Chondrocyte (in vitro differentiated cells): ENCODE measurements at regions not wholly inside any gene's neighbourhood (a gene's known extent, or its start where the extent isn't known, plus 50 kb on each side); places are given as distances from the start of the nearest gene placed in this dataset.

ENCODE experiments used
- DNase-seq: peaks from one replicate; pipeline ENCODE4 v3.0.0; 2021; ENCODE audit warnings: mixed read lengths, low spot score
- H3K27ac Mint-ChIP-seq: one replicate; pipeline ENCODE4 v1.8.0; 2021; ENCODE audit warnings: mild to moderate bottlenecking, moderate library complexity, mixed read lengths; ENCODE audit not compliant: unreplicated experiment
- H3K27me3 Mint-ChIP-seq: 2 replicates; pipeline ENCODE4 v1.8.0; 2021; ENCODE audit warnings: low read depth, mixed read lengths
- H3K36me3 Mint-ChIP-seq: 2 replicates; pipeline ENCODE4 v1.8.0; 2021; ENCODE audit warnings: low read depth, mixed read lengths
- H3K4me1 Mint-ChIP-seq: 2 replicates; pipeline ENCODE4 v1.8.0; 2021; ENCODE audit warnings: low read depth, mild to moderate bottlenecking, mixed read lengths
- H3K4me3 Mint-ChIP-seq: one replicate; pipeline ENCODE4 v1.8.0; 2021; ENCODE audit warnings: mild to moderate bottlenecking, moderate library complexity, mixed read lengths; ENCODE audit not compliant: unreplicated experiment
- H3K9me3 Mint-ChIP-seq: 2 replicates; pipeline ENCODE4 v1.8.0; 2021; ENCODE audit warnings: low read depth, mixed read lengths
- TF ChIP-seq, protein P1 (sequence below): fragments of 200-600 bp; sonication (generic); IDR thresholded peaks from 2 replicates; pipeline ENCODE4 v1.5.0; 2021; ENCODE audit warnings: antibody characterized with exemption, mild to moderate bottlenecking, moderate library complexity

- Mint-ChIP-seq H3K4me3 (no peak overlapping the region), H3K27ac (no peak overlapping the region), H3K9me3 (no peaks in the 10 kb centered on the region), H3K4me1 (peaks cover 6% of the 10 kb centered on the region), H3K36me3 (no peaks in the 10 kb centered on the region), H3K27me3 (no peaks in the 10 kb centered on the region)
- no peak for DNase-seq
- TF ChIP-seq, protein P1, sequence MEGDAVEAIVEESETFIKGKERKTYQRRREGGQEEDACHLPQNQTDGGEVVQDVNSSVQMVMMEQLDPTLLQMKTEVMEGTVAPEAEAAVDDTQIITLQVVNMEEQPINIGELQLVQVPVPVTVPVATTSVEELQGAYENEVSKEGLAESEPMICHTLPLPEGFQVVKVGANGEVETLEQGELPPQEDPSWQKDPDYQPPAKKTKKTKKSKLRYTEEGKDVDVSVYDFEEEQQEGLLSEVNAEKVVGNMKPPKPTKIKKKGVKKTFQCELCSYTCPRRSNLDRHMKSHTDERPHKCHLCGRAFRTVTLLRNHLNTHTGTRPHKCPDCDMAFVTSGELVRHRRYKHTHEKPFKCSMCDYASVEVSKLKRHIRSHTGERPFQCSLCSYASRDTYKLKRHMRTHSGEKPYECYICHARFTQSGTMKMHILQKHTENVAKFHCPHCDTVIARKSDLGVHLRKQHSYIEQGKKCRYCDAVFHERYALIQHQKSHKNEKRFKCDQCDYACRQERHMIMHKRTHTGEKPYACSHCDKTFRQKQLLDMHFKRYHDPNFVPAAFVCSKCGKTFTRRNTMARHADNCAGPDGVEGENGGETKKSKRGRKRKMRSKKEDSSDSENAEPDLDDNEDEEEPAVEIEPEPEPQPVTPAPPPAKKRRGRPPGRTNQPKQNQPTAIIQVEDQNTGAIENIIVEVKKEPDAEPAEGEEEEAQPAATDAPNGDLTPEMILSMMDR, result no peak
Observed at GRCh38 chr2:220348206-220348605, 720.8 kb downstream of the SLC4A3 start.

- no peak for DNase-seq
- TF ChIP-seq, protein P1, result no peak
Observed at GRCh38 chr2:220353897-220354296, 726.5 kb downstream of the SLC4A3 start.

GRCh38 chr2:220356076-220356475 lies 728.6 kb downstream of the SLC4A3 start:
- H3K27me3 Mint-ChIP-seq, result no peaks in the 10 kb centered on the region
- no peak for DNase-seq

More at GRCh38 chr2:220353897-220354296, 726.5 kb downstream of the SLC4A3 start:
- Mint-ChIP-seq H3K36me3 (no peaks in the 10 kb centered on the region), H3K4me1 (no peaks in the 10 kb centered on the region), H3K27ac (no peak overlapping the region), H3K4me3 (no peak overlapping the region), H3K27me3 (no peaks in the 10 kb centered on the region), H3K9me3 (no peaks in the 10 kb centered on the region)

GRCh38 chr2:220365023-220365422 lies 737.6 kb downstream of the SLC4A3 start:
- no peak for DNase-seq

More at GRCh38 chr2:220356076-220356475, 728.6 kb downstream of the SLC4A3 start:
- peaks cover 1% of the 10 kb centered on the region for H3K36me3 Mint-ChIP-seq
- no peak overlapping the region for H3K4me3 Mint-ChIP-seq
- no peaks in the 10 kb centered on the region for H3K4me1 Mint-ChIP-seq
- peaks cover 9% of the 10 kb centered on the region for H3K9me3 Mint-ChIP-seq
- no peak overlapping the region for H3K27ac Mint-ChIP-seq
- TF ChIP-seq, protein P1, result no peak

DNA sequence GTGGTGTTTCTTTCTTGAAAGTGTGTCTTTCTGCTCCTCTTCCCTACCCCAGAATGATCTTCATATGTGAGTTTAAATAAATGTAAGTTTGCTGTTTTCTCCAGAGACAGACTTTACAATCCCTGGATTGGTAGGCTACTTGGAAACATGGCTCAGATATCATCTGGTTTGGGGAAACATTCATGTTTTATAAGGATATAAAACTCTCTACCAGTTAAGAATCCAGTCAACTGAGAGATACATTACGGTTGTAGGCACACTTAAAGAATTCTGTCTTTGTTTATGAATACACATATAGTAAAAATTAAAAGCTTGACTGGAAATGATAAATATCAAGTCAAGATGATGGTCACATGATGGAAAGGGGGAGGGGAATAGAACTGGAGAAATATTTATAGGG lies 739.3 kb downstream of the SLC4A3 start:
- TF ChIP-seq, protein P1, result no peak
- peaks cover 13% of the 10 kb centered on the region for H3K4me1 Mint-ChIP-seq
- no peak overlapping the region for H3K27ac Mint-ChIP-seq
- H3K9me3 Mint-ChIP-seq, result peaks cover 11% of the 10 kb centered on the region
- no peak overlapping the region for H3K4me3 Mint-ChIP-seq
- peaks cover 1% of the 10 kb centered on the region for H3K36me3 Mint-ChIP-seq
- no peaks in the 10 kb centered on the region for H3K27me3 Mint-ChIP-seq
- DNase-seq, result no peak

More at GRCh38 chr2:220365023-220365422, 737.6 kb downstream of the SLC4A3 start:
- no peaks in the 10 kb centered on the region for H3K27me3 Mint-ChIP-seq
- H3K27ac Mint-ChIP-seq, result no peak overlapping the region
- H3K9me3 Mint-ChIP-seq, result peaks cover 15% of the 10 kb centered on the region
- H3K4me3 Mint-ChIP-seq, result no peak overlapping the region
- H3K4me1 Mint-ChIP-seq, result peaks cover 13% of the 10 kb centered on the region
- TF ChIP-seq, protein P1, result no peak
- H3K36me3 Mint-ChIP-seq, result peaks cover 1% of the 10 kb centered on the region
